SK-N-SH (cell line): ENCODE measurements at regions not wholly inside any gene's neighbourhood (a gene's known extent, or its start where the extent isn't known, plus 50 kb on each side); places are given as distances from the start of the nearest gene placed in this dataset.

Experiments
- CHD2 ChIP-seq: fragments of 150-350 bp; IDR thresholded peaks from 2 replicates; pipeline ENCODE4 v1.6.1; 2018; ENCODE audit warnings: low read length; ENCODE audit not compliant: partially characterized antibody
- CTCF ChIP-seq: fragments of 200-600 bp; sonication (generic); IDR thresholded peaks from 2 replicates; pipeline ENCODE4 v1.6.1; 2017; ENCODE audit warnings: antibody characterized with exemption, mild to moderate bottlenecking, moderate library complexity
- EP300 ChIP-seq, 2 experiments: IDR thresholded peaks; 2 replicates each; pipeline versions ENCODE4 v1.4.0 to v1.6.1; 2012; ENCODE audit warnings: borderline replicate concordance in 1 of 2, low read depth in 1 of 2, low read length in 1 of 2
- GABPA ChIP-seq: IDR thresholded peaks from 2 replicates; pipeline ENCODE4 v1.4.0; 2012; ENCODE audit warnings: low read depth, mild to moderate bottlenecking
- JUND ChIP-seq: IDR thresholded peaks from 2 replicates; pipeline ENCODE4 v1.4.0; 2012
- MAX ChIP-seq: IDR thresholded peaks from 2 replicates; pipeline ENCODE4 v1.4.0; 2012; ENCODE audit warnings: low read depth
- MEF2A ChIP-seq: IDR thresholded peaks from 2 replicates; pipeline ENCODE4 v1.4.0; 2012; ENCODE audit warnings: low read depth, borderline replicate concordance
- PBX3 ChIP-seq: IDR thresholded peaks from 2 replicates; pipeline ENCODE4; 2012
- POLR2AphosphoS5 ChIP-seq: IDR thresholded peaks from 2 replicates; pipeline ENCODE4 v1.6.1; 2012; ENCODE audit warnings: low read depth, low read length
- RAD21 ChIP-seq: IDR thresholded peaks from 2 replicates; pipeline ENCODE4 v1.6.1; 2012; ENCODE audit warnings: mild to moderate bottlenecking, low read length
- RCOR1 ChIP-seq: fragments of 150-350 bp; IDR thresholded peaks from 2 replicates; pipeline ENCODE4 v1.6.1; 2017; ENCODE audit warnings: antibody characterized with exemption, low read length
- REST ChIP-seq: IDR thresholded peaks from 2 replicates; pipeline ENCODE4 v1.6.1; 2012; ENCODE audit warnings: mild to moderate bottlenecking, low read depth, low read length, moderate library complexity
- USF1 ChIP-seq: IDR thresholded peaks from 2 replicates; pipeline ENCODE4 v1.4.0; 2012; ENCODE audit warnings: low read depth, borderline replicate concordance
- YY1 ChIP-seq: IDR thresholded peaks from 2 replicates; pipeline ENCODE4 v1.4.0; 2012; ENCODE audit warnings: low read depth, mild to moderate bottlenecking

GRCh38 chr7:131174855-131175254 lies 152.8 kb upstream of the MKLN1 start:
- TF ChIP-seq RAD21: no peak
- TF ChIP-seq CTCF: no peak
- no peak for TF ChIP-seq YY1
- TF ChIP-seq EP300 (IDR thresholded peaks at IDR 0.05; ENCODE audit: borderline replicate concordance in 1 of 2, low read depth in 1 of 2, low read length in 1 of 2): no peak
- no peak for TF ChIP-seq RCOR1
- no peak for TF ChIP-seq JUND
- no peak for TF ChIP-seq POLR2AphosphoS5
- no peak for TF ChIP-seq GABPA
- no peak for TF ChIP-seq CHD2
- no peak for TF ChIP-seq USF1
- TF ChIP-seq MEF2A: no peak
- TF ChIP-seq REST: no peak
- no peak for TF ChIP-seq MAX
- no peak for TF ChIP-seq PBX3
